ENCODE measurements at regions not wholly inside any gene's neighbourhood (a gene's known extent, or its start where the extent isn't known, plus 50 kb on each side); places are given as distances from the start of the nearest gene placed in this dataset.

DNA sequence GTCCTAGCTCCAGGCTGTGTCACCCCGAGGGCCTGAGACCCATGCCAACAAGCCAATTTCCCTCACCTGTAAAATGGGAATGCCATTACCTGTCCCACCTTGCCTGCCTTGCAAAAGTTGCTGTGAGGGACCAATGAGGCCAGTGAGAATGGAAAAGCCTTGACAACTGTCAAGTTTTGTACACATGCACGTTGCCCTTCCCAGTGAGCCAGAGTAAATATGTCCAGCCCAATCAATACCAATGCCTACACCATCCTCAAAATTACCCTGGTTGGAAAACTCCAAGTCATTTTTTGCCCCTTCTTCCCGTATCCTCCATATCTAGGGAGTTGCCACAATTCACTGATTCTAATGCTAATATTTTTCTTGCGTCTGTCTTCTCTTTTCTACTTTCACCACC, 73.5 kb upstream of the RASGRF1 start:
- TF ChIP-seq, protein P1, sequence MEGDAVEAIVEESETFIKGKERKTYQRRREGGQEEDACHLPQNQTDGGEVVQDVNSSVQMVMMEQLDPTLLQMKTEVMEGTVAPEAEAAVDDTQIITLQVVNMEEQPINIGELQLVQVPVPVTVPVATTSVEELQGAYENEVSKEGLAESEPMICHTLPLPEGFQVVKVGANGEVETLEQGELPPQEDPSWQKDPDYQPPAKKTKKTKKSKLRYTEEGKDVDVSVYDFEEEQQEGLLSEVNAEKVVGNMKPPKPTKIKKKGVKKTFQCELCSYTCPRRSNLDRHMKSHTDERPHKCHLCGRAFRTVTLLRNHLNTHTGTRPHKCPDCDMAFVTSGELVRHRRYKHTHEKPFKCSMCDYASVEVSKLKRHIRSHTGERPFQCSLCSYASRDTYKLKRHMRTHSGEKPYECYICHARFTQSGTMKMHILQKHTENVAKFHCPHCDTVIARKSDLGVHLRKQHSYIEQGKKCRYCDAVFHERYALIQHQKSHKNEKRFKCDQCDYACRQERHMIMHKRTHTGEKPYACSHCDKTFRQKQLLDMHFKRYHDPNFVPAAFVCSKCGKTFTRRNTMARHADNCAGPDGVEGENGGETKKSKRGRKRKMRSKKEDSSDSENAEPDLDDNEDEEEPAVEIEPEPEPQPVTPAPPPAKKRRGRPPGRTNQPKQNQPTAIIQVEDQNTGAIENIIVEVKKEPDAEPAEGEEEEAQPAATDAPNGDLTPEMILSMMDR (IDR thresholded peaks at IDR 0.05 in 8 of 11, conservative IDR thresholded peaks at IDR 0.05 in 3 of 11): no peak
- TF ChIP-seq POLR2A (IDR thresholded peaks at IDR 0.05): no peak
